Hematopoietic multipotent progenitor cell treated with erythropoietin and hydrocortisone succinate and interleukin-3 and kit ligand, for 17 days (in vitro differentiated cells): ENCODE measurements at regions not wholly inside any gene's neighbourhood (a gene's known extent, or its start where the extent isn't known, plus 50 kb on each side); places are given as distances from the start of the nearest gene placed in this dataset.

Experiments used
- DNase-seq: peaks from one replicate; pipeline ENCODE4 v3.0.0-alpha.2; 2015; ENCODE audit warnings: low spot score

GRCh38 chr3:181442066-181442465 is 269.7 kb upstream of the SOX2 start:
- DNase-seq: no peak

- no peak for DNase-seq
Observed at GRCh38 chr3:181432992-181433391, 278.7 kb upstream of the SOX2 start.

GRCh38 chr3:181431748-181432147 is 280.0 kb upstream of the SOX2 start:
- DNase-seq: no peak

GRCh38 chr3:181425074-181425473 is 286.7 kb upstream of the SOX2 start:
- DNase-seq: no peak

GRCh38 chr3:181418233-181418632 is 293.5 kb upstream of the SOX2 start:
- no peak for DNase-seq

GRCh38 chr3:181417748-181418147 is 294.0 kb upstream of the SOX2 start:
- no peak for DNase-seq

GRCh38 chr3:181410870-181411269 is 300.9 kb upstream of the SOX2 start:
- DNase-seq: no peak

- no peak for DNase-seq
Observed at GRCh38 chr3:181403876-181404660, 307.7 kb upstream of the SOX2 start.

- DNase-seq: no peak
Observed at GRCh38 chr3:181402347-181402746, 309.4 kb upstream of the SOX2 start.

GRCh38 chr3:181384970-181385369 is 326.8 kb upstream of the SOX2 start:
- no peak for DNase-seq

GRCh38 chr3:181383760-181384159 is 328.0 kb upstream of the SOX2 start:
- no peak for DNase-seq

- DNase-seq: no peak
Observed at GRCh38 chr3:181383201-181383600, 328.5 kb upstream of the SOX2 start.

- DNase-seq: no peak
Observed at GRCh38 chr3:181382656-181383055, 329.1 kb upstream of the SOX2 start.

- no peak for DNase-seq
Observed at GRCh38 chr3:181379278-181379677, 332.4 kb upstream of the SOX2 start.

- no peak for DNase-seq
Observed at GRCh38 chr3:181369637-181370036, 342.1 kb upstream of the SOX2 start.

- no peak for DNase-seq
Observed at GRCh38 chr3:181363231-181363630, 348.5 kb upstream of the SOX2 start.

GRCh38 chr3:181362378-181362777 is 349.3 kb upstream of the SOX2 start:
- DNase-seq: no peak

GRCh38 chr3:181358562-181358961 is 353.2 kb upstream of the SOX2 start:
- no peak for DNase-seq

- no peak for DNase-seq
Observed at GRCh38 chr3:181358060-181358459, 353.7 kb upstream of the SOX2 start.

- DNase-seq: no peak
Observed at GRCh38 chr3:181354140-181354539, 357.6 kb upstream of the SOX2 start.

GRCh38 chr3:181344331-181344730 is 354.8 kb upstream of the DNAJC19 start:
- DNase-seq: no peak

GRCh38 chr3:181336597-181336996 is 347.1 kb upstream of the DNAJC19 start:
- DNase-seq: no peak

- DNase-seq: no peak
Observed at GRCh38 chr3:181333394-181333793, 343.9 kb upstream of the DNAJC19 start.

GRCh38 chr3:181330821-181331563 is 341.5 kb upstream of the DNAJC19 start:
- DNase-seq: no peak
